Naive thymus-derived CD8-positive, alpha-beta T cell (primary cell): ENCODE measurements at regions not wholly inside any gene's neighbourhood (a gene's known extent, or its start where the extent isn't known, plus 50 kb on each side); places are given as distances from the start of the nearest gene placed in this dataset.
"Not testable (repeated sequence)": the region's sequence is repeated elsewhere in the genome, so short reads cannot be mapped to it uniquely, and the experiment has no call there.

ENCODE experiments used
- ATAC-seq, 2 donors: fragments of 150-1000 bp; cut with Tn5 transposase in 1 of 2; sonication (Bioruptor Pico), chemical (Tn5 transposase) in 1 of 2; 1 replicate in 1 of 2; 2 replicates in 1 of 2; pipeline ENCODE4 v1.10.0; 2021; ENCODE audit warnings: mild to moderate bottlenecking in 2 of 2, moderate library complexity in 2 of 2
- POLR2A ChIA-PET: fragments of 350-600 bp; sonication (Branson Sonifier 250); formaldehyde crosslinking; loops from one replicate; lab custom pipeline; 2021; ENCODE audit warnings: antibody characterized with exemption; lab: Charles Lee
- DNase-seq, 10 donors: peaks; one replicate each; pipeline versions ENCODE4 v3.0.0 to v3.0.0-alpha.2; 2020 to 2022
- H3K27ac Mint-ChIP-seq, 10 donors: one replicate each; pipeline ENCODE4 v1.8.0; 2020 to 2022; ENCODE audit warnings: mild to moderate bottlenecking in 10 of 10, mixed read lengths in 10 of 10, moderate library complexity in 4 of 10, inconsistent platforms in 1 of 10
- H3K27me3 Mint-ChIP-seq, 5 donors: one replicate each; pipeline ENCODE4 v1.8.0; 2021 to 2022; ENCODE audit warnings: mixed read lengths in 5 of 5
- H3K36me3 Mint-ChIP-seq, 3 donors: one replicate each; pipeline ENCODE4 v1.8.0; 2020 to 2022; ENCODE audit warnings: mixed read lengths in 3 of 3, mild to moderate bottlenecking in 2 of 3, inconsistent platforms in 1 of 3
- H3K4me1 Mint-ChIP-seq, 4 donors: one replicate each; pipeline ENCODE4 v1.8.0; 2021 to 2022; ENCODE audit warnings: mixed read lengths in 4 of 4
- H3K4me3 Mint-ChIP-seq, 10 donors: one replicate each; pipeline ENCODE4 v1.8.0; 2020 to 2022; ENCODE audit warnings: mild to moderate bottlenecking in 10 of 10, mixed read lengths in 10 of 10, moderate library complexity in 6 of 10, inconsistent platforms in 1 of 10
- H3K9me3 Mint-ChIP-seq, 9 donors: one replicate each; pipeline ENCODE4 v1.8.0; 2020 to 2022; ENCODE audit warnings: mixed read lengths in 9 of 9, mild to moderate bottlenecking in 3 of 9, inconsistent platforms in 1 of 9, moderate library complexity in 1 of 9

- ATAC-seq = no peak
- DNase-seq = no peak
- Mint-ChIP-seq H3K36me3 (no peaks in the 10 kb centered on the region), H3K27me3 (peaks cover 0 to 6% (median 2%) of the 10 kb centered on the region in 5 donors), H3K4me3 (no peak overlapping the region), H3K4me1 (no peaks in the 10 kb centered on the region), H3K27ac (no peak overlapping the region), H3K9me3 (peaks cover 0 to 2% (median 0%) of the 10 kb centered on the region in 9 donors)
- POLR2A ChIA-PET = no interaction called here
These were observed 148.8 kb upstream of the CACNA2D1 start for GRCh38 chr7:82592416-82592815.

GRCh38 chr7:82579047-82579446 lies 135.5 kb upstream of the CACNA2D1 start:
- Mint-ChIP-seq H3K9me3 (no peaks in the 10 kb centered on the region), H3K27me3 (peaks cover 0 to 18% (median 0%) of the 10 kb centered on the region in 5 donors), H3K27ac (no peak overlapping the region), H3K36me3 (no peaks in the 10 kb centered on the region), H3K4me1 (no peaks in the 10 kb centered on the region), H3K4me3 (no peak overlapping the region)
- POLR2A ChIA-PET = no interaction called here
- no peak for ATAC-seq
- DNase-seq = no peak

DNA sequence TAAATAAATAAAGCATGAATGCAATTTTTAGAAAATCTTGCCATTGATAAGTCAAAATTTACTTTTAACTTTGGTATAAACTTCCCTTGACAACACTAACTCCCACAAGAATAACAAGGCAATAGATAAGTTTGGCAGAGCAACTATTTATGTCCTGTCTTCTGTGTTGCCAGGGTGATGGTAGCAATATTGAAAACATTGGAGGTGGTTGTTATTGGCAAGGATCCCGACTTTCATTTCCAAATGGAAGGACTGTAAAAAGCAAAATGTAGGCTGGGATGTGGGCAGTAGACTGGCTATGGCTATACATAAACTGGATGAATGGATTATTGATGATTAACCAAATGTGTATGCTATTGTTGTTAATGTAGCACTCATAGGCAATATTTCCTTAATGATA lies 134.9 kb upstream of the CACNA2D1 start:
- Mint-ChIP-seq H3K4me3 (no peak overlapping the region), H3K27ac (no peak overlapping the region), H3K36me3 (no peaks in the 10 kb centered on the region), H3K27me3 (peaks cover 0 to 12% (median 0%) of the 10 kb centered on the region in 5 donors), H3K4me1 (no peaks in the 10 kb centered on the region), H3K9me3 (no peaks in the 10 kb centered on the region)
- no peak for ATAC-seq
- POLR2A ChIA-PET = no interaction called here
- no peak for DNase-seq

GRCh38 chr7:82572195-82572880 lies 128.8 kb upstream of the CACNA2D1 start:
- peaks cover 0 to 2% (median 0%) of the 10 kb centered on the region in 9 donors for H3K9me3 Mint-ChIP-seq
- H3K36me3 Mint-ChIP-seq = no peaks in the 10 kb centered on the region
- DNase-seq (peak; percentile 19 to 84 (median 54)), ATAC-seq (peak; percentile 58 to 75)
- H3K27me3 Mint-ChIP-seq = peaks cover 0 to 7% (median 0%) of the 10 kb centered on the region in 5 donors
- peaks cover 0 to 4% (median 2%) of the 10 kb centered on the region in 4 donors for H3K4me1 Mint-ChIP-seq
- H3K27ac Mint-ChIP-seq = no peak overlapping the region
- H3K4me3 Mint-ChIP-seq = no peak overlapping the region
- POLR2A ChIA-PET = no interaction called here

DNA sequence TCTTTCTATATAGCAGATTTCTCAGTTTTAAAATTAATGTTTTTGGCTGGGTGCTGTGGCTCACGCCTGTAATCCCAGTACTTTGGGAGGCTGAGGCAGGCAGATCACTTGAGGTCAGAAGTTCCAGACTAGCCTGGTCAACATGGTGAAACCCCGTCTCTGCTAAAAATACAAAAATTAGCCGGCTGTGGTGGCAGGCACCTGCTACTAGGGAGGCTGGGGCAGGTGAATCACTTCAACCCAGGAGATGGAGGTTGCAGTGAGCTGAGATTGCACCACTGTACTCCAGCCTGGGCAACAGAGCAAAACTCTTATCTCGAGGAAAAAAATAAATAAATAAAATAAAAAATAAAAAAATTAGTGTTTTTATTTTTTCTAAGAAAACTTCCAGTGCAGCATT lies 127.5 kb upstream of the CACNA2D1 start:
- H3K36me3 Mint-ChIP-seq, H3K4me1 Mint-ChIP-seq, H3K27ac Mint-ChIP-seq, H3K9me3 Mint-ChIP-seq, DNase-seq, ATAC-seq, H3K4me3 Mint-ChIP-seq, H3K27me3 Mint-ChIP-seq, POLR2A ChIA-PET: not testable (repeated sequence)

DNA sequence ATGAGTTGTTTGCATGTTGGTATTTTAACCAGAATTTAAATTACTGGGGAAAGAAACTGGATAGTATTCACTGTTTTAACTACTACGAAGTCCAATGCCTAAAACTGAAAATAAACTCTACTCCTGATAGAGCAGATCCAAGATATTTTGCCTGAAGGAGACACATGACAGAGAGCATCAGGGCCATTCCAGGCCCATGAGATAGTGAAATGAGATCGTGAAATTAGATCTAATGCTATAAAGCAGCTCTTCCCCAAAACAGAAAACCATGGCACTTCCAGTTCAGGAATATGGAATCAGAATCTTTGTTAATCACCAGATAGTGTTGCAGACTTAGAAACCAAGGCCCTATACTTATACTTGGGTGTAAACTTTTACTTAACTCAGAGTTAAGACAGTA lies 124.3 kb upstream of the CACNA2D1 start:
- H3K9me3 Mint-ChIP-seq = peaks cover 0 to 2% (median 0%) of the 10 kb centered on the region in 9 donors
- no peak overlapping the region for H3K27ac Mint-ChIP-seq
- no peak for ATAC-seq
- peaks cover 0 to 7% (median 0%) of the 10 kb centered on the region in 5 donors for H3K27me3 Mint-ChIP-seq
- no peaks in the 10 kb centered on the region for H3K36me3 Mint-ChIP-seq
- POLR2A ChIA-PET = no interaction called here
- no peak overlapping the region for H3K4me3 Mint-ChIP-seq
- peaks cover 0 to 4% (median 2%) of the 10 kb centered on the region in 4 donors for H3K4me1 Mint-ChIP-seq
- DNase-seq = no peak

- POLR2A ChIA-PET = no interaction called here
- peaks cover 0 to 3% (median 1%) of the 10 kb centered on the region in 4 donors for H3K4me1 Mint-ChIP-seq
- H3K9me3 Mint-ChIP-seq = no peaks in the 10 kb centered on the region
- DNase-seq (no peak), ATAC-seq (no peak)
- H3K4me3 Mint-ChIP-seq = no peak overlapping the region
- H3K27me3 Mint-ChIP-seq = peaks cover 0 to 7% (median 0%) of the 10 kb centered on the region in 5 donors
- no peaks in the 10 kb centered on the region for H3K36me3 Mint-ChIP-seq
- H3K27ac Mint-ChIP-seq = no peak overlapping the region
These were observed 123.8 kb upstream of the CACNA2D1 start for GRCh38 chr7:82567356-82567755.

DNA sequence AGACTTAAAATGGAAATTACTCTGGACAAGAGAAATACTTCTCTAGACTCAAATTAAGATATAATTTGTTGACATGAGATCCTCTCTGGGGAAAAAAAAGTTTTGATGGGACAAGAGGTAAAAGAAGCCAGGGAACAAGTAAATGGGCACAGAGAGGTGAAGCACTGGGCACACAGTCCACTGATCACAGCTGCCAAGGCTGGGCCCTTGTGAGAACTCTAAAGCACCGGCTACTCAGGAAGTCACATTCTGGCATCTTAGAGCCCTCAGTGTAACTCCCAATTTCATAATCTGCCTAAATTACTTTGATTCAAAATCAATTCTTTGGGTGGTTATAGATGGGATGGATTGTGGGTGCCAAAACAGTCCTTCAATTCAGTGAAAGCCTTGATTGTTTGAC lies 123.2 kb upstream of the CACNA2D1 start:
- no peak overlapping the region for H3K27ac Mint-ChIP-seq
- POLR2A ChIA-PET = no interaction called here
- peaks cover 0 to 7% (median 0%) of the 10 kb centered on the region in 5 donors for H3K27me3 Mint-ChIP-seq
- H3K4me1 Mint-ChIP-seq = no peaks in the 10 kb centered on the region
- DNase-seq = no peak
- no peaks in the 10 kb centered on the region for H3K36me3 Mint-ChIP-seq
- H3K4me3 Mint-ChIP-seq = no peak overlapping the region
- no peak for ATAC-seq
- H3K9me3 Mint-ChIP-seq = no peaks in the 10 kb centered on the region

DNA sequence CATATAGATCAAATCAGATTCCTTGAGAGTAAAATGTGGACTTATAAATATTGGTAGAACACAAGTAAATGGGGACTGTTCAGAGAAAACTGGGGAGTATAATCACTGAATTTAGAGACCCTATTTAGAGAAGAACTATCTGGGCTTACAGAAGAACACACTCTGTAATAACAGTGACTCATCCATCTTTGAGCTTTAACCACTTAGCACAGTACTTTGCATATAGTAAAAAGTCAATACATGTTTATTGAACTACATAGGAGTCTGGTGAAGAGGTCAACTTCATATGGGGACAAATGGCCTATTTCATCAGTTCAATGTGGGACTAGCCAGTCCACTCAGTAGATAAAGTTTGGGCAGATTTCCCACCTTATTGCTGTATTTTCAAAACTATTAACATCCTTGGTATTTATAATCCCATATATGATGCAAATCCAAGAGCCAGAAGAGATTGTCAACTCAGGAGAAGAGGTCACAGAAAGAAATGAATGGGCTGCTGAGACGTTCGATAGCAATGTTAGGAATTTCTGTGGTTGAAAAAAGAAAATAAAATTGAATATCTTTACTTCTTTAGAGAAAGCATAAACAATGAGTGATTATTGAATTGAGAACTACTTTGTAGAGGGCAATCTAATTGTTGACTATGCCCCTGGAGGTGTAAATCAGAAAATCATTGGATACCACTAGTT lies 119.3 kb upstream of the CACNA2D1 start:
- Mint-ChIP-seq H3K27ac (no peak overlapping the region), H3K4me3 (no peak overlapping the region), H3K36me3 (no peaks in the 10 kb centered on the region), H3K27me3 (peaks cover 0 to 4% (median 0%) of the 10 kb centered on the region in 5 donors), H3K9me3 (no peaks in the 10 kb centered on the region), H3K4me1 (peaks cover 0 to 6% (median 2%) of the 10 kb centered on the region in 4 donors)
- POLR2A ChIA-PET = no interaction called here
- no peak for ATAC-seq
- DNase-seq = no peak

DNA sequence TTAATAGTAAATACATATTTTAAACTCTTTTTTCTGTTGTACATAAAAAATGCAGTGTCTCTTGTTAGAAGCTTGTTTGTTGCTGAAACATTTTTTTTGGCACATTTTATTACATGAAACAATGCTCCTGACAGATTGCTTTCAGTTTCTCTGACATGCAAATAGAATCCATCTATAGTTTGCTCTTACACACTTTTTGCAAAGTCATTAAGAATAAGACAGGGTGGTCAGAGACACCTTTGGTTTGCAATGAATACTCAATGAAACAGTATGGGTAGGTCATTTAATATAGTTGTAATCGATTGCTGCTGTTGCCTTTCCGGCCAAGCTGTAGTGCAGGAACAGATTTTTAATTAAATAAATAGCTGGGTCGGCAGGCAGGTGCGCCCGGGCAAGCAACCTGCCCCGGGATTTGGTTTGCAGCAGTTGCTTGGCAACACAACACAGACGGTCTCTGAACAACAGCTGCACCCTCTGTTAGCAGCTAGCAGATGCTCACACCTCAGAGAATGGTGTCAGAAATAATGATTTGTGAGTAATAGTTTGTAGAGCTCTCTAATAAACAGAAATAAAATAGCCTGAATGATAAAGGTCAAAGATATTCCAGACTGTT lies 115.7 kb upstream of the CACNA2D1 start:
- DNase-seq = peak in 2 of 10 donors; percentile 5 to 6
- H3K4me3 Mint-ChIP-seq = peak overlapping the region in 1 of 10 donors; percentile 21
- POLR2A ChIA-PET = no interaction called here

GRCh38 chr7:82549616-82550285 lies 106.2 kb upstream of the CACNA2D1 start:
- Mint-ChIP-seq H3K4me3 (no peak overlapping the region), H3K9me3 (peaks cover 0 to 10% (median 0%) of the 10 kb centered on the region in 9 donors), H3K27ac (peak overlapping the region in 1 of 10 donors; percentile 1), H3K36me3 (peaks cover 0 to 3% (median 0%) of the 10 kb centered on the region in 3 donors), H3K4me1 (no peaks in the 10 kb centered on the region), H3K27me3 (peaks cover 0 to 4% (median 0%) of the 10 kb centered on the region in 5 donors)
- DNase-seq = no peak
- POLR2A ChIA-PET = no interaction called here
- ATAC-seq = no peak

More for the DNA sequence above, 115.7 kb upstream of the CACNA2D1 start:
- ATAC-seq = peak in 1 of 2 donors; percentile 38
- H3K27me3 Mint-ChIP-seq = peaks cover 0 to 15% (median 6%) of the 10 kb centered on the region in 5 donors
- no peak overlapping the region for H3K27ac Mint-ChIP-seq
- peaks cover 0 to 18% (median 6%) of the 10 kb centered on the region in 9 donors for H3K9me3 Mint-ChIP-seq
- H3K4me1 Mint-ChIP-seq = peaks cover 0 to 6% (median 2%) of the 10 kb centered on the region in 4 donors
- peaks cover 0 to 2% (median 0%) of the 10 kb centered on the region in 3 donors for H3K36me3 Mint-ChIP-seq

DNA sequence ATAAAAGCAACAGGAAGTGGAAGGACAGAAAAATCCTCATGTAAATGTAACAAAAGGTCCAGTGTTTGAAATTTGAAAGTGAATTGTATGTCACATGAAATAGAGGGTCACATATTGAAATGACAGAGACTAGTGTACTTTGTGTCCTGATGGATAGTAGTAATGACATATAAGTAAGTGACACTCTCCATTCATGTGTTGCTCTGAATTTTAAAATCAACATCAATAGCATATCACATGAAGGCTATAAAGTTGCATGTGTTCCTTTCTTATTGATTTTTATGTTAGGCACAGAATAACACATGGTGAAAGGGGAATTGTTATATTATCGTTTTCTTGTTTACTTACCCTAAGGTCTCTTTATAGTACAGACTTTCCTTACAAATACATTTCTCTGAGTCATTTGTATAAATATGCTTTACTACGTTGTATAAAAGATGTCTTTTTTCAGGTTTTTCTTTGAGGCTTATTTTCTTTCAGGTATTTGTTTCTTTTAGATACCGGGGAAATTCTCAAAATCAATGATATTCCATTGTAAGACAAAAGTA lies 104.6 kb upstream of the CACNA2D1 start:
- Mint-ChIP-seq H3K27ac (no peak overlapping the region), H3K36me3 (no peaks in the 10 kb centered on the region), H3K4me1 (no peaks in the 10 kb centered on the region), H3K9me3 (peaks cover 0 to 6% (median 0%) of the 10 kb centered on the region in 9 donors), H3K4me3 (no peak overlapping the region), H3K27me3 (peaks cover 0 to 5% (median 0%) of the 10 kb centered on the region in 5 donors)
- ATAC-seq = no peak
- POLR2A ChIA-PET = no interaction called here
- DNase-seq = no peak
